GM18858 (cell line): ENCODE measurements at regions not wholly inside any gene's neighbourhood (a gene's known extent, or its start where the extent isn't known, plus 50 kb on each side); places are given as distances from the start of the nearest gene placed in this dataset.
"Not testable (repeated sequence)": the region's sequence is repeated elsewhere in the genome, so short reads cannot be mapped to it uniquely, and the experiment has no call there.

Experiments
- ATAC-seq: cut with Tn5 transposase; IDR thresholded peaks from one replicate; pipeline ENCODE4 v1.9.1; 2021; ENCODE audit not compliant: unreplicated experiment

- peak; percentile 51 for ATAC-seq
These were observed 145.0 kb upstream of the AADAT start for GRCh38 chr4:170234800-170235199.

- no peak for ATAC-seq
These were observed 141.6 kb upstream of the AADAT start for GRCh38 chr4:170231377-170231776.

DNA sequence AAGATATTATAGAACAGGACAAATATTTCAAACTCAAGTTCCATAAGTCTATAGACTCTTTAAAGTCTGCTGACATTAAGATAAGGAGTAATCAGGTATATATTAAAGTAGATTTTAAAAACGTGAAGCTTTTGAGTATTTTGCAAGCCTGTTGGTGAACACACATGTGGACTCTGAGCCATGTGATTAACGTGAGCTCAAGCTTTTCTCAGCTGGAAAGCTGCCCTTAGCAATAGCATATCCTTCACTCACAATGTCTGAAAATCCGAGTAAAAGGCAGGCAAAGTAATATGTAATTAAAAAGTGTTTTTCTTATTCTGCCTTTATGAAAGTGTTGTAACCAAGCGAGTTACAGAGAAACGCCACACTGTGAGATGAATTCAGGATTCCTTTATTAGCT, 140.5 kb upstream of the AADAT start:
- no peak for ATAC-seq

- ATAC-seq: no peak
These were observed 139.2 kb upstream of the AADAT start for GRCh38 chr4:170229006-170229405.

GRCh38 chr4:170227928-170228327, 138.2 kb upstream of the AADAT start:
- no peak for ATAC-seq

DNA sequence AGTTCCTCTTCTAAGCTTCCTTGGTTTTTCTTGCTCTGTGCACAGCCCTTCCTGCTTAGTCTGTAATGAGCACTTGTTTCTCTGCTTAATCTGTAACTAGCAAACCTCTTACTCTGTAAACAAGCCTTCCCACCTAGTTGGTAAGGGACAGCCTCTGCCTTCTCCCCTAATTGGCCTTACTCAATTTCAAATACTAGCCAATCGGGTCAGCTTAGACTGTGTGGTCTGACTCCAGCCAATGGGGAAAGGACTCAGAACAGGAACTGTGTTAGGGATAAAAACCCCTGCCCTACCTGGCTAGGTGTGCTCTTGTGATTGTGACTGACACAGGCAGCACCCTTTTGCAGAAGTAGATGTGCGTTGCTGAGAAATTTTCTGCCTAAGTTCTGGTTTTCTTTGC, 136.5 kb upstream of the AADAT start:
- no peak for ATAC-seq

GRCh38 chr4:170214731-170215130, 125.0 kb upstream of the AADAT start:
- no peak for ATAC-seq

DNA sequence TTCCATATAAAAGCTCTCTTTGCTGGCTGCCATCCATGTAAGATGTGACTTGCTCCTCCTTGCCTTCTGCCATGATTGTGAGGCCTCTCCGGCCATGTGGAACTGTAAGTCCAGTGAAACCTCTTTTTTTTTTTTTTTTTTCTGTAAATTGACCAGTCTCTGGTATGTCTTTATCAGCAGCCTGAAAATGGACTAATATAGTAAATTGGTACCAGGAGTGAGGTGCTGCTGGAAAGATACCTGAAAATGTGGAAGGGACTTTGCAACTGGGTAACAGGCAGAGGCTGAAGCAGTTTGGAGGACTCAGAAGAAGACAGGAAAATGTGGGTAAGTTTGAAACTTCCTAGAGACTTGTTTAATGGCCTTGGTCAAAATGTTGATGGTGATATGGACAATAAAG, 124.3 kb upstream of the AADAT start:
- no peak for ATAC-seq

DNA sequence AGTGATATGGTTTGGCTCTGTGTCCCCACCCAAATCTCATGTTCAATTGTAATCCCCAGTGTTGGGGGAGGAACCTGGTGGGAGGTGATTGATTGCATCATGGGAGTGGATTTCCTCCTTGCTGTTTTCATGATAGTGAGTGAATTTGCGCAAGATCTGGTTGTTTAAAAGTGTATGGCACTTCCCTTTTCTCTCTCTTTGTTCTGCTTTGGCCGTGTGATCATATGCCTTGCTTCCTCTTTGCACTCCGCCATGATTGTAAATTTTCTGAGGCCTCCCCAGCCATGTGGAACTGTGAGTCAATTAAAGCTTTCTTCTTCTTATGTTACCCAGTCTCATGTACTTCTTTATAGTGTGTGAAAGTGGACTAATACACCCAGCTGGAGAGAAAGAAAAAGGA, 113.0 kb upstream of the AADAT start:
- ATAC-seq: peak; percentile 61

DNA sequence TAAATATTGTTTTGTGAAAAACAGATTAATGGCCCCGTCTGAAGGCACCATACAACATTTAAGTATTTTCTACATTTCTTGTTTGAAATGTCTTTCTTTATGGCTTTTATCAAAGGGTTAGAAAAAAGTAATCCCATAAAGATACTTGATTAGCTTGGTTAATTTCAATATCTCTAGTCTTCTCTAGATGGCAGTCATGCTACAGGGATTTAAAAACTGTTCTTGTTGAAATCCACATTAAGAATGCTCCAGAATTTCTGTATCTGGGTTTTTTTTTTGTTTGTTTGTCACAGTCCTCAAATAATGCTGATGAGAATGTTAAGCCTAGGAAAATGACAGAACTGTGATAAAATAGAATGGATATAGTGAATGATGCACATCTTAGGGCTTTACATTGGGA, 109.0 kb upstream of the AADAT start:
- ATAC-seq: no peak

GRCh38 chr4:170194794-170195193, 105.0 kb upstream of the AADAT start:
- ATAC-seq: not testable (repeated sequence)

GRCh38 chr4:170193496-170193895, 103.7 kb upstream of the AADAT start:
- ATAC-seq: no peak

GRCh38 chr4:170190265-170190664, 100.5 kb upstream of the AADAT start:
- ATAC-seq: no peak

GRCh38 chr4:170170861-170171260, 81.1 kb upstream of the AADAT start:
- no peak for ATAC-seq

DNA sequence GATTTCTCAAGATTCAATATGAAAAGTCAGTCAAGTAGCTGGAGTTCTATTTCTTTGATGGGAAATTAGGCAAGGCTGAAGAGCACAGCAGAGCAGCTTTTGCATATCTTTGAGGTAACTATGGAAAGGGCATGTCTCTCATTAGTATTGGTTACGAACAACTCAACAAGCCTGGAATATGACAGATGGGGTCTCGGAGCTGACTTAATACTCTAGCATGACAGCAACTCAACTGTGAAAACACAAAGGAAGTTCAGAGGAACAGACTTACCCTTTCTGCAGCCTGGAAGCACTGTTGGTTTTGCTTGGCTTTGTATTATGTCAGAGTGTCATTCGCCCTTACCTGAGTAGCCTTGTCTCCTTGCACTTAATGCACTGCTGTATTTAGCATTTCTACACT, 79.9 kb upstream of the AADAT start:
- ATAC-seq: no peak

GRCh38 chr4:170167678-170168077, 77.9 kb upstream of the AADAT start:
- no peak for ATAC-seq

DNA sequence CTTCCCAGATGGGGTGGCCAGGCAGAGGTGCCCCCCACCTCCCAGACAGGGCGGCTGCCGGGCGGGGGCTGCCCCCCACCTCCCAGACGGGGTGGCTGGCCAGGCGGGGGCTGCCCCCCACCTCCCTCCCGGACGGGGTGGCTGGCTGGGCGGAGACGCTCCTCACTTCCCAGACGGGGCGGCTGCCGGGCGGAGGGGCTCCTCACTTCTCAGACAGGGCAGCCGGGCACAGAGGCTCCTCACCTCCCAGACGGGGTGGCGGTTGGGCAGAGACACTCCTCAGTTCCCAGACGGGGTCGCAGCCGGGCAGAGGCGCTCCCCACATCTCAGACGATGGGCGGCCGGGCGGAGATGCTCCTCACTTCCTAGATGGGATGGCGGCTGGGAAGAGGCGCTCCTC, 76.4 kb upstream of the AADAT start:
- ATAC-seq: not testable (repeated sequence)

GRCh38 chr4:170162416-170162815, 72.7 kb upstream of the AADAT start:
- no peak for ATAC-seq

DNA sequence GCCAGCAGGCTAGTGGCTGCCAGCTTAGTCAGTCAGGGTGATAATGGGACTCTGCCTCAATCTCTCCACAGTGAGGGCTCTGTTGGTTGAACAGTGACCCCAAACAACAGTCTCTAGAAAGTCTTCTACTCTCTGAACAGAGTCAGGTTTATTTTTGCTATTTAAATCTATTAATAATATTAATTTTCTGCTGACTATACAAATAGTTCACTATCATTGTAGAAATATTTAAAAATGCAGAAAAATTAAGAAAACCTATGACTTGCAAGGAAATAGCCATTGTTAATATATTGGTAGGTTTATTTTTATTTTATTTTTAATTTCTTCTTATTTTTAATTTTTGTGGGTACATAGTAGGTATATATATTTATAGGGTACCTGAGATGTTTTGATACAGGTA, 67.9 kb upstream of the AADAT start:
- ATAC-seq: no peak

DNA sequence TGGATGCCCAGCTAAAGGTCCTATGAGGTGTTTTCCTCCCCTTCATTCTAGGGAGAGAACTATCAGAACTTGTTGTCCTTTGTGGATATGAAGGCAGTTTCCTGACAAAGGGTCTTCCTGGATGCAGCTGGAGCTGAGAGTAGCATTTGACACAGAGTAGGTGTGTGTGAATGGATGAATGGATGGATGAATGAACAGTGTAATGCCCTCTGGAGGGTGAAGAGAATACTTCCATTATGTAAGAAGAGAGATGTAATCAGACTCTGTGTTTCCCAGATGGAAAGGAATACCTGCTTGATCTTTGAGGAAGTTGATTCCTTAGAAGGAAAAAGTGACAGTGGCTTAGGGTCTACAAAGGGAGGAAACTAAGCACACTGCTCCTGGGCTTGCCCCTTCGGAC, 55.4 kb upstream of the AADAT start:
- no peak for ATAC-seq

DNA sequence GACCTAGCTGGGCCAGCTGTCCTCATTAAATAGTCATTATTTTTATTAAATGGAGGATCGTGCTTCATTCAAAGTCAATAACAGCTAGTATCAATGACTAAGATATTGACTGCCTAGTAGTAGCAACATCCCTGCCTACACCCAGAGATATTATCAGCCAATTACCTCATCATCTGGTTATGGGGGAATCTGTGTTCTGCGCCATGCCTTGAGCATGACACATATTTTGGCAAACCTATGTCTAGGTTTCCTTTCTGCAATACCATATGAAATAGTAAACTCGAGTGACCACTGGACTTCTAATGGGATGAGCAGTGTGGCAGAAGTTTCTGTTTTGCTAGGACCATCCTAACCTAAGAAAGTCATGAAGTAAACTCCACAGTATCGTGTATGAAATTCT, 50.0 kb upstream of the AADAT start:
- ATAC-seq: no peak
